Panc1 (cell line): ENCODE measurements at regions not wholly inside any gene's neighbourhood (a gene's known extent, or its start where the extent isn't known, plus 50 kb on each side); places are given as distances from the start of the nearest gene placed in this dataset.

Experiments used
- ATAC-seq: fragments of 200-7000 bp; cut with Tn5 transposase; 2 replicates; pipeline ENCODE4 v1.9.1; 2020; ENCODE audit warnings: mild to moderate bottlenecking, moderate library complexity
- BruUV-seq: library from RNA; stranded (reverse); fragments of 400-500 nt; replicated peaks from 2 replicates; lab custom pipeline; 2021; lab: Mats Ljungman, UMichigan
- CTCF ChIA-PET: fragments of 300-600 bp; sonication (Branson Sonifier 250); formaldehyde crosslinking; loops from one replicate; lab custom pipeline; 2022; ENCODE audit warnings: antibody characterized with exemption; lab: Charles Lee
- POLR2A ChIA-PET: fragments of 300-600 bp; sonication (Branson Sonifier 250); formaldehyde crosslinking; loops from one replicate; lab custom pipeline; 2022; ENCODE audit warnings: antibody characterized with exemption; lab: Charles Lee
- DNase-seq: peaks from one replicate; pipeline ENCODE4 v3.0.0-alpha.2; 2010; ENCODE audit warnings: low read depth, low spot score
- H3K27ac ChIP-seq: 2 replicates; pipeline ENCODE4 v1.5.1; 2011; ENCODE audit warnings: mild to moderate bottlenecking, low read length, inconsistent platforms
- H3K27me3 ChIP-seq: fragments of 200-500 bp; sonication (Bioruptor generic); 2 replicates; pipeline ENCODE4 v1.6.0; 2014; ENCODE audit warnings: low read length, inconsistent platforms; ENCODE audit not compliant: control insufficient read depth, insufficient read depth
- H3K36me3 ChIP-seq: fragments of 200-500 bp; sonication (Bioruptor generic); 2 replicates; pipeline ENCODE4 v1.5.1; 2014; ENCODE audit warnings: inconsistent platforms, mild to moderate bottlenecking, low read length, moderate library complexity; ENCODE audit not compliant: control insufficient read depth, insufficient read depth
- H3K4me1 ChIP-seq: 2 replicates; pipeline ENCODE4 v1.5.1; 2011; ENCODE audit warnings: inconsistent platforms, mild to moderate bottlenecking, low read length, moderate library complexity; ENCODE audit not compliant: control insufficient read depth, insufficient read depth
- H3K4me3 ChIP-seq, 2 experiments: 2 replicates each; pipeline ENCODE4 v1.5.1; 2011 to 2012; ENCODE audit warnings: low read depth in 2 of 2, low read length in 2 of 2, mild to moderate bottlenecking in 2 of 2, inconsistent platforms in 1 of 2, moderate library complexity in 1 of 2
- H3K9me3 ChIP-seq: fragments of 200-500 bp; sonication (Bioruptor generic); 2 replicates; pipeline ENCODE4 v1.5.1; 2014; ENCODE audit warnings: low read depth, mild to moderate bottlenecking, inconsistent platforms, low read length, moderate library complexity; ENCODE audit not compliant: control insufficient read depth, insufficient read depth
- POLR2AphosphoS5 ChIP-seq: IDR thresholded peaks from 2 replicates; pipeline ENCODE4 v1.6.1; 2012; ENCODE audit warnings: mild to moderate bottlenecking, low read depth, low read length, moderate library complexity
- SIN3A ChIP-seq: IDR thresholded peaks from 2 replicates; pipeline ENCODE4 v1.6.1; 2012; ENCODE audit warnings: low read depth, mild to moderate bottlenecking, low read length, moderate library complexity, borderline replicate concordance; ENCODE audit not compliant: insufficient read depth
- TCF7L2 ChIP-seq: IDR thresholded peaks from 2 replicates; pipeline ENCODE4 v1.6.1; 2011; ENCODE audit warnings: mild to moderate bottlenecking, low read depth, low read length, inconsistent platforms
- in situ Hi-C: cut with HindIII; loops from 2 replicates; pipeline ENCODE4 v1.10.0; 2016; ENCODE audit warnings: low sequenced_read_pairs, low pct_unique_long_range_greater_than_20kb
- intact Hi-C: fragments of 100-400 bp; cut with micrococcal nuclease; formaldehyde crosslinking; loops from one replicate; pipeline ENCODE4 v1.10.0; 2022; ENCODE audit not compliant: unreplicated experiment
- TF ChIP-seq, protein P1 (sequence below): fragments of 450-650 bp; IDR thresholded peaks from 2 replicates; pipeline ENCODE4 v1.5.1; 2017; ENCODE audit warnings: mild to moderate bottlenecking
- TF ChIP-seq, protein P2 (sequence below), 2 experiments: IDR thresholded peaks; 2 replicates each; pipeline ENCODE4 v1.6.1; 2011 to 2012; ENCODE audit warnings: low read depth in 2 of 2, control low read depth in 1 of 2, low read length in 1 of 2, mild to moderate bottlenecking in 1 of 2, moderate library complexity in 1 of 2; ENCODE audit not compliant: insufficient read depth in 1 of 2

DNA sequence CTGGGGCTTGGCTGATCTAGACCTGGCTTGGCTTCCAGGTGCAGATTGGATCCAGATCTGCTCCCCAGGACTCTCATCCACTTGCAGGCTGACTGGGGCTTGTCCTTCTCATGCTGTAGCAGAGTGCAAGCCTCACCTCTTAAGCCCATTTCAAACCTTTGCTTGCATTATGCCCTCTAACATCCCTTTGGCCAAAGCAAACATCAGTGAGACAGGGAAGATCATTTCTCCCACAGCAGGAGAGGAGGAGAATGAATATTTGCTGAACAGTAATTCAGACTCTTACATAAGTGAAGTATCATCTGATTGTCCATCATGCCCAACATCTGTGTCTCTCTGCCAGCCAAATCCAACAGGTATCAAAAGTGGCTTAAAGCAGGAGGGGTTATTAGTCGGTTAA is 194.9 kb downstream of the C9orf152 start:
- Histone ChIP-seq H3K4me1 (no peaks in the 10 kb centered on the region), H3K27ac (no peak overlapping the region), H3K4me3 (no peak overlapping the region), H3K9me3 (no peaks in the 10 kb centered on the region), H3K36me3 (no peaks in the 10 kb centered on the region), H3K27me3 (no peaks in the 10 kb centered on the region)
- TF ChIP-seq, protein P1, sequence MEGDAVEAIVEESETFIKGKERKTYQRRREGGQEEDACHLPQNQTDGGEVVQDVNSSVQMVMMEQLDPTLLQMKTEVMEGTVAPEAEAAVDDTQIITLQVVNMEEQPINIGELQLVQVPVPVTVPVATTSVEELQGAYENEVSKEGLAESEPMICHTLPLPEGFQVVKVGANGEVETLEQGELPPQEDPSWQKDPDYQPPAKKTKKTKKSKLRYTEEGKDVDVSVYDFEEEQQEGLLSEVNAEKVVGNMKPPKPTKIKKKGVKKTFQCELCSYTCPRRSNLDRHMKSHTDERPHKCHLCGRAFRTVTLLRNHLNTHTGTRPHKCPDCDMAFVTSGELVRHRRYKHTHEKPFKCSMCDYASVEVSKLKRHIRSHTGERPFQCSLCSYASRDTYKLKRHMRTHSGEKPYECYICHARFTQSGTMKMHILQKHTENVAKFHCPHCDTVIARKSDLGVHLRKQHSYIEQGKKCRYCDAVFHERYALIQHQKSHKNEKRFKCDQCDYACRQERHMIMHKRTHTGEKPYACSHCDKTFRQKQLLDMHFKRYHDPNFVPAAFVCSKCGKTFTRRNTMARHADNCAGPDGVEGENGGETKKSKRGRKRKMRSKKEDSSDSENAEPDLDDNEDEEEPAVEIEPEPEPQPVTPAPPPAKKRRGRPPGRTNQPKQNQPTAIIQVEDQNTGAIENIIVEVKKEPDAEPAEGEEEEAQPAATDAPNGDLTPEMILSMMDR, result no peak
- TF ChIP-seq, protein P2, sequence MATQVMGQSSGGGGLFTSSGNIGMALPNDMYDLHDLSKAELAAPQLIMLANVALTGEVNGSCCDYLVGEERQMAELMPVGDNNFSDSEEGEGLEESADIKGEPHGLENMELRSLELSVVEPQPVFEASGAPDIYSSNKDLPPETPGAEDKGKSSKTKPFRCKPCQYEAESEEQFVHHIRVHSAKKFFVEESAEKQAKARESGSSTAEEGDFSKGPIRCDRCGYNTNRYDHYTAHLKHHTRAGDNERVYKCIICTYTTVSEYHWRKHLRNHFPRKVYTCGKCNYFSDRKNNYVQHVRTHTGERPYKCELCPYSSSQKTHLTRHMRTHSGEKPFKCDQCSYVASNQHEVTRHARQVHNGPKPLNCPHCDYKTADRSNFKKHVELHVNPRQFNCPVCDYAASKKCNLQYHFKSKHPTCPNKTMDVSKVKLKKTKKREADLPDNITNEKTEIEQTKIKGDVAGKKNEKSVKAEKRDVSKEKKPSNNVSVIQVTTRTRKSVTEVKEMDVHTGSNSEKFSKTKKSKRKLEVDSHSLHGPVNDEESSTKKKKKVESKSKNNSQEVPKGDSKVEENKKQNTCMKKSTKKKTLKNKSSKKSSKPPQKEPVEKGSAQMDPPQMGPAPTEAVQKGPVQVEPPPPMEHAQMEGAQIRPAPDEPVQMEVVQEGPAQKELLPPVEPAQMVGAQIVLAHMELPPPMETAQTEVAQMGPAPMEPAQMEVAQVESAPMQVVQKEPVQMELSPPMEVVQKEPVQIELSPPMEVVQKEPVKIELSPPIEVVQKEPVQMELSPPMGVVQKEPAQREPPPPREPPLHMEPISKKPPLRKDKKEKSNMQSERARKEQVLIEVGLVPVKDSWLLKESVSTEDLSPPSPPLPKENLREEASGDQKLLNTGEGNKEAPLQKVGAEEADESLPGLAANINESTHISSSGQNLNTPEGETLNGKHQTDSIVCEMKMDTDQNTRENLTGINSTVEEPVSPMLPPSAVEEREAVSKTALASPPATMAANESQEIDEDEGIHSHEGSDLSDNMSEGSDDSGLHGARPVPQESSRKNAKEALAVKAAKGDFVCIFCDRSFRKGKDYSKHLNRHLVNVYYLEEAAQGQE (IDR thresholded peaks at IDR 0.05; ENCODE audit: insufficient read depth in 1 of 2, low read depth in 2 of 2, low read length in 1 of 2), result no peak
- TF ChIP-seq POLR2AphosphoS5, result no peak
- intact Hi-C loops, result no loop called here
- in situ Hi-C loops, result no loop called here
- ChIA-PET POLR2A (no interaction called here), CTCF (no interaction called here)
- no peak for DNase-seq
- ATAC-seq, result no peak
- BruUV-seq, result no TSS peak

DNA sequence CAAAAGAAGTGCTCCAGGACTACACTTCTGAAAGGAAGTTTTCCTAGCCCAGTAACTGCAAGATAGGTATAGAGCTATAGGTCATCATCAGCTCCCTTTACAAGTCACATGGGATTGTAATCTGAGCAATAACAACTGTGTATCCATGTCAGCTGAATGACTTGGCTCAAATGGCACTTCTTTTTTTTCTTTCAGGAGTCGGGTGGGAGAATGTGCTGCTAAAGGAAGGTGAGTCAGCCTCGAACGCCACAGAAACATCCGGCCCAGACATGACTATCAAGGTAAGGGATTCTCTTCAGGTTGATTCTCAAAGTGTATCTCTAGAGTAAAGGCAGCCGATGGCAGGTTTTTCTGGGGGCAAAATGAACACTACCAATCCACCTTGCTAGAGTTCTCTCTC is 192.2 kb downstream of the C9orf152 start:
- CTCF ChIA-PET, result interaction anchor here (0.5 kb wide), 1 partner anchor 112 kb away, joined by 5 read pairs; no protein-coding TSS in a partner anchor
- TF ChIP-seq POLR2AphosphoS5 (no peak), TCF7L2 (no peak), SIN3A (no peak)
- TF ChIP-seq, protein P1, result no peak
- TF ChIP-seq, protein P2 (IDR thresholded peaks at IDR 0.05; ENCODE audit: insufficient read depth in 1 of 2, low read depth in 2 of 2, low read length in 1 of 2), result no peak
- Histone ChIP-seq H3K9me3 (no peaks in the 10 kb centered on the region), H3K4me1 (no peaks in the 10 kb centered on the region), H3K27me3 (no peaks in the 10 kb centered on the region), H3K27ac (no peak overlapping the region), H3K36me3 (no peaks in the 10 kb centered on the region), H3K4me3 (no peak overlapping the region)
- DNase-seq (no peak), ATAC-seq (no peak)
- intact Hi-C loops (no loop called here), in situ Hi-C loops (no loop called here)
- BruUV-seq, result no TSS peak
- POLR2A ChIA-PET, result no interaction called here
